Left renal cortex interstitium (tissue), 4 donors: ENCODE measurements at regions not wholly inside any gene's neighbourhood (a gene's known extent, or its start where the extent isn't known, plus 50 kb on each side); places are given as distances from the start of the nearest gene placed in this dataset.

Experiments
- DNase-seq, 4 donors: peaks; one replicate each; pipeline ENCODE4 v3.0.0-alpha.2; 2013; ENCODE audit warnings: low read depth in 4 of 4, low spot score in 2 of 4, missing footprints in 1 of 4

GRCh38 chr7:46486256-46487206, 565.5 kb upstream of the IGFBP3 start:
- no peak for DNase-seq

DNA sequence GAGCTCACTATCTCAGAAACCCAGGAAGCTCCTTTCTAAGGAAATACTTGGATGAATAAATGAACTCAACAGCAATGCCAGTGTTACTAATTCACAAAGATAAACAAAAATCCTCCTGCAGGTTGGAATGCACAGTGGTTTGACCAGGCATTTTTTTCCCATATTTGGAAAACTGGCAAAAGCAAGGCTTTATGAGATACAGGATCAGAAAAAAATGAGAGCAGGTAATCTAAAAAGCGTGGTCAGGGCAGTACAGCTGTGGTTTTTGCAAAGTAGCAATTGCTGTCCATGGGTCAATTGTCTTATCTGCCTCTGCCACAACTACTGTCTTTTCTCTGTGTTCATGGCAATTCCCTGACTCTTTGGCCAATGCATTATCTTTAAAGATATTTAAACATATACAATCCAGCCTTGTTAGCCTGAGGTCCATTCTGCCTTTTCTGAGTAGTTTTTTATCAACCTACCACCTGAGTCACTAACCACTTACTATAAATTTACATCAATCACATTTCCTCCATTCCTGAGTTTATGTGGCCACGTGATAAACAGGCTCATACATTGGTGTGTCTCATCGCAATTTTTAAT, 564.5 kb upstream of the IGFBP3 start:
- no peak for DNase-seq

DNA sequence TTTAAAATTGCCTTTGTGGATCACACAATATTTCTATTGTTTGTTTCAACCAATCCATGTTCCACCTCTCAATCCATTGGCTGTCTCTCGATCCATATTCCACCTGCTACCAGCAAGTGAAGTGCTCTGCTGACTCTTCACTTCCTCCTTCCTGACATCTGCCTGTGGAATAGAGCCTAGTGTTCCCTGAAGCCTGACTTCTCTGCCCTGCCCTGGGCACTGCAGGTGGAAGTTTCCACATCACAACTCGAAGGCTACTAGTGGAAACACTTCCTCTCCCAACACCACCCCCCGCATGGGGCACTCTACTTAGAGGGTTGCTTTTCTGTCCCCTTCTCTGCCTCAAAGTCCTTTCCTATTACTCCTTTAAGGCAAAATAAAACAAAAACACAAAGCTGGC, 563.8 kb upstream of the IGFBP3 start:
- DNase-seq, result no peak

- no peak for DNase-seq
Observed at GRCh38 chr7:46480619-46481018, 559.5 kb upstream of the IGFBP3 start.

- DNase-seq, result no peak
Observed at GRCh38 chr7:46479680-46480079, 558.6 kb upstream of the IGFBP3 start.

DNA sequence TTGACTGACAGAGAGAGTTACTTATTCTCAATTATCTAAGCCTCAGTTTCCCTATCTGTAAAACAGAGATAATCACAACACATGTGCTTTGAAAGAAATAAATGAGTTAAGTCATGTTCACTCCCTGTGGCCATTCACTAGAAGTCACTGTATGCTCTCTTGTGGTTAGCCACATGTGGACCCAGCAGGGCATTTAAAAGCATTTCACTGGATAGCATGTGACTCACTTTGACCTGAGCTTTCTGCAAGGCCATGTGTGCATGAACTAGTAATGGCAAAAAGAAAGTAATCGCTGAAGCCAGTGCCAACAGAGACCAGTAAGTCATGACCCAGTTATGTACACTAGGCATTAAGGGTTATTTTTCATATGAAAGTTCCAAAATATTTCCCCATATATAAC, 557.0 kb upstream of the IGFBP3 start:
- DNase-seq, result no peak

- no peak for DNase-seq
Observed at GRCh38 chr7:46468753-46469356, 547.8 kb upstream of the IGFBP3 start.

- no peak for DNase-seq
Observed at GRCh38 chr7:46463170-46463569, 542.1 kb upstream of the IGFBP3 start.

DNA sequence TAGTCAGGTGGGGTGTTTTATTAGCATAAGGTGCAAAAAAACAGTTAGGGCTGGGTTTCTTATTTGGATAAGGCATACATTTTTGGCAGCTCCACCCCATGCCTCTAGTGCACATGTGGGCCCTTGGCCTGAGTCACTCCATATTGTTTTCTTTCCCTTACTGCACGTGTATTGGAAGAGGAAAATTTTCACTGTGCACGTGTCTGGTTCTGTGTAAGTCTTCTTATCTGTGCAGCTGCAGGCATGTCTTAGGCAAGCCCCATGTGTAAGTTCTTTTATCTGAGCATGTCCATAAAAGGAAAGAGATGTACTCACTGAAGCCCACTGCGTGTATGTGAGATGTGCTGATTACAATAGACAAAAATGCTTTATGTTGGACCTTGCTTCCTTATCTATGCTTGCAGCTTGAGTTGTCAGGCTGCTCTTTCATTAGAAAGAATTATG, 540.3 kb upstream of the IGFBP3 start:
- no peak for DNase-seq

DNA sequence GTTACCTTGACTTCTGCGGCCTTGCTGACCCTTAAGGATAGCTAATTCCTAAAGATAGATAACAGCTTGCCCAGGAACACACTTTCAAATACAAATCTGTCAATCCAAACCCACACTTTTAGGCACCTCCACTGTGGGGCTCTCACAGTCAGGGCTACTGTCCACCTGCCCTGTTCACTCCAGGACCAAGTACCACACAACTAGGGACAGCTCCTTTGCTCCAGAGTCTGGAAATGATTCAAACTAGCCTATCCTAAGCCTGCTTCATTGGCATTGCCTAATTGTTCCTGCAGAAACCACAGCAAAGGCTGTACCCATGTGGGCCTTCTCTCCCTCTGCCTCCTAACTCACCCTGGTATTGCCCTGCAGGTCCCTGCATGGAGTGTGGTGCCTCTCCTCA, 538.9 kb upstream of the IGFBP3 start:
- no peak for DNase-seq

DNA sequence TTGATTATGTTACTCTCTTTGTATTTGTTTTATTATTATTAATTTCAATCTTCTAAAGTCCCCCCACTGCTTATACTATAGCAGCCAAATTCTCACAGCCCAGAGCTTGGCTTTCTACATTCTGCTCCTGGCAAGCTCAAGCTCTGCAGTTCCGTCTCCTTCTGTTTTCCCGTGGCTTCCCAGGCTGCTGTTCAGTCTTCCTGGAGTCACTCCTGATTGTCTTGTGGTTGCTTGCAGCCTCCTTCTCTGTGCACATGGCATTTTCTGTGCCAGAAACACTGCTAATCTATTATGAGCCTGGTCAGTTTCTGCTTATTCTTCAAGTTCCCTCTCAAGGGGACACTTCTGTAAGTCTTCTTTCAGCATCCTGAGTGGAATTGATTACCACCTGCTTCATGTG, 533.7 kb upstream of the IGFBP3 start:
- no peak for DNase-seq

DNA sequence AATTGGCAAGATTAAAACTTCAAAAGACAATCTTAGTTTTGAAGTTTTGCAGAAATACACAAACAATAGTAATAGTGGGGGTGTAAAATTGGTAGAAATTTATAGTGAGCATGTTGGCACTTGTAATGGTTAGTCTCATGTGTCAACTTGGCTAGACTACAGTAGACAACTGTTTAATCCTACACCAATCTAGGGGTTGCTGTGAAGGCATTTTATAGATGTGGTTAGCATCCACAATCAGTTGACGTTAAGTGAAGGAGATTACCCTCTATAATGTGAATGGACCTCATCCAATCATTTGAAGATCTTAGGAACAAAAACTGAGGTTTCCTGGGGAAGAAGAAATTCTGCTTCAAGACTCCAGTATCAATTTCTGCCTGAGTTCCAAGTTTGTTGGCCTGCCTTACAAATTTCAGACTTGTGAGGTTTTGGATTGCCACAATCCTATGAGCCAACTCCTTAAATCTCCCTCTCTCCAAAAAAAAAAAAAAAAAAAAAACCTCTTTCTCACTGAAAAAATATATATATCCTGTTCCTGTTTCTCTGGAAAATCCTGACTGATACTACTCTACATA, 531.6 kb upstream of the IGFBP3 start:
- no peak for DNase-seq

DNA sequence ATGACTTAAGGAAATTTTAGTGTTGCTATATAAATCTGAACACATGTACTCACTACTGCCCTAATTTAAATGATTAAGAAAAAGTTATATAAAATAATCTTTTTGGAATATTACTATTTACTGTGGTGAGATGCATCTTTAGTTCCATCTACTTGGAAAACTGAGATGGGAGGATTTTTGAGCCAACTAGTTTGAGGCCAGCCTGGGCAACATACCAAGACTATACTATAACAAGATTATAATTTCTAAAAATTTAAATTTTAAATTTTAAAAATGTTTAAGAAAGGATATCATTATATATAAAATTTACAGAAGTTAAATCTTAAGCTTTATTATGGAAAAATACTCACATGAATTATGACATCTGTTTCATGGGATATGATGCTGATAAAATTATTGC, 530.8 kb upstream of the IGFBP3 start:
- DNase-seq, result no peak

- DNase-seq, result no peak
Observed at GRCh38 chr7:46450886-46451285, 529.8 kb upstream of the IGFBP3 start.

DNA sequence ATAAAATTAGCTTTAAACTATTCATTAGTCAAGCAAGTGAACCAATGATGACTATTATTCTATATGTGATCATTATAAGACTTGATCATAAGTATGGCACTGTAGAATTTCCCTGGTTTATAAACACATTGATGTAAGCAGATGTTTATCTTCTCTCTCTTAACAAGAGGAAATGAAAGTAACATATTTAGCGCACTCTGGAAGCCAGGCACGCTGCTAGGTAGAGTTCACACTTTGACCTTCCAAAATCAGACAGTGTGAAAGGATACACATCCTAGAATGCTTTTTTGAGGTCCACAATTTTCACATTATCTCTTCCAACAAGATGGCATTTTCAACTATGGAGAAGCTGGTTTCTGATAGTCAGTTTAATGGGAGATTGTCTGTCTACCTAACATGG, 529.4 kb upstream of the IGFBP3 start:
- no peak for DNase-seq

GRCh38 chr7:46449743-46450142, 528.7 kb upstream of the IGFBP3 start:
- no peak for DNase-seq

DNA sequence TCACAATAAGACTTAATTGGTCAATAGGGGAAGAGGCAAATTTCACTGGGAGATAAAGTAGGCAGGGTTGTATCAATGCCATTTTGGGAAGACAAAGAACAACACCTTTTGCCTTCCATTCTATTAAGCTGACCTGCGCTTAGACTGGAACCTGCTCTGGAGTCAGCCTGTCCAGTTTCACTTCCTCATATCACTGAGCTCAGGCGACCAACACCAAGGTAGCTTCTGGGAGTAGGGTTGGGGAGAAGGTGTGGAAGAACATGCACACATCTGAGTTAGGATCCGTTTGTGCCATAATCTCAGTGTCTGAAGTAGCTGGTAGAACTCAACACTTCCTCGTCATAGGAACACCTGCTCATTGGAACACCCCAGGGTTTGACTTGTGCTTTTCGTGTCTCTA, 527.4 kb upstream of the IGFBP3 start:
- no peak for DNase-seq

GRCh38 chr7:46446151-46446550, 525.1 kb upstream of the IGFBP3 start:
- DNase-seq, result no peak

DNA sequence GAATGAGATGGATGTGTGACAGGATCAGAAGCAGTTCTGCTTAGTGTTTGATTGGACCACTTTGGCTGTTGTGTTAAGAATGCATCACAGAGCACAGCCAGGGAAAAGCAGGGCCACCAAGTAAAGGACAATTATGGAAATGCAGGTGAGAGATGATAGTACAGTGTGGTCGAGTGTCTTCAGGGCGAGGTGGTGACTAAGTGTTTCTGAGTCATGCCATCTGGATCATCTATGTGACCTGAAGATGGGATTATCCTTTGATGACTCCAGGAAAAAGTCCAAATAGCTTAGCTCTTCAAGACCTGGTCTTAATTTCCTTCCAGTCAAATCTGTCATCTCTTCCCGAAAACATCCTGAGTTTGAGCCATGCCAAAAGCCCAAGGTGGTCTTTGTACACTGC, 523.2 kb upstream of the IGFBP3 start:
- no peak for DNase-seq

DNA sequence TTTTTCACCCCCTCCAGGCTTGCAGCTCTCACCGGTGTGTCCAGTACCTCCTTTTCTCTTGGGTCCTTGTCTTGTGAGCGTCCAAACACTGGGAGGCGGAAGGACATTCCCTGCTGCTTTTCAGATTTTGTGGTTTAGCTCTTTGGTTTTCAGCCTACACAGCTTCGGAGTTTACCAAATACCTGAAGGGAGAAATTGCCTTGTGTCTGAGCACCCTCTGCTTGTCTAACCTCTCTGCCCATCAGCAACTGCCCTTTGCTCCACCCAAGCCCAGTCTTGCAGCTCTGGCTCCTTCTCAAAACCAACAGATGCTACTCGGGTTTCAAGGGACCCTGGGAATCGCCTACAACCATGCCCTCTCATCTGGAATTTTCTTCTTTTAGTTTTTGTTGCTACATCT, 519.1 kb upstream of the IGFBP3 start:
- DNase-seq, result no peak

DNA sequence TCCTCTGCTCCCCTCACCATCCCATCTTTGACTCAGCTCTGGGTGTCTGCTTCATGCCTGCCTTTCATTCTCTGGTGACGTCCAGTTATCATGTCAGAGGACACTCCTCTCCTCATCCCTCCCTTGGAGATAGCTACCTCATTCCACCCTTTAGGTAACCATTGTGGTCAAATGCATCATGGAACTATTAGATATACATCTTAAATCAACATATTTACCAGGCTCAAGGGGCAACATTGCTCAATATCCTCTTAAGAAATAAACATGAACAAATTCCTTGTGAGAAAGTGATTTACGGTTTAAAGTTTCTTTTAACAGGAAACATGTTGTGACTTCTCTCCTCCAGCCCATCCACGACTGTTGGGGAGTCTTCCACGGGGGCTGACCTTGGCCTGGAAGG, 511.6 kb upstream of the IGFBP3 start:
- no peak for DNase-seq
